GM12878 (cell line): ENCODE measurements at regions not wholly inside any gene's neighbourhood (a gene's known extent, or its start where the extent isn't known, plus 50 kb on each side); places are given as distances from the start of the nearest gene placed in this dataset.

Experiments
- ATAC-seq: fragments of 200-7000 bp; cut with Tn5 transposase; 3 replicates; pipeline ENCODE4 v1.9.1; 2020; ENCODE audit warnings: mild to moderate bottlenecking, moderate library complexity
- BruUV-seq: library from RNA; stranded (reverse); fragments of 400-500 nt; replicated peaks from 2 replicates; lab custom pipeline; 2021; lab: Mats Ljungman, UMichigan
- CTCF ChIA-PET: fragments of 300-600 bp; sonication (Branson Sonifier 250); formaldehyde crosslinking; extraction: SDS; loops from one replicate; lab custom pipeline; 2021; ENCODE audit warnings: inconsistent platforms; lab: Yijun Ruan, JAX
- POLR2A ChIA-PET: fragments of 350-600 bp; formaldehyde crosslinking; extraction: SDS; loops from one replicate; lab custom pipeline; 2021; ENCODE audit warnings: inconsistent platforms; lab: Charles Lee
- RAD21 ChIA-PET: fragments of 300-600 bp; sonication (Branson Sonifier 250); formaldehyde crosslinking; loops from one replicate; lab custom pipeline; 2023; ENCODE audit warnings: antibody characterized with exemption; ENCODE audit not compliant: unreplicated experiment; lab: Charles Lee
- SMC1A ChIA-PET: fragments of 300-600 bp; sonication (Branson Sonifier 250); formaldehyde crosslinking; loops from one replicate; lab custom pipeline; 2023; ENCODE audit not compliant: unreplicated experiment, uncharacterized antibody; lab: Charles Lee
- DNase-seq: peaks from one replicate; pipeline ENCODE4 v3.0.0-alpha.2; 2011; ENCODE audit warnings: low read depth, low spot score
- FAIRE-seq: peaks from 3 replicates; lab custom pipeline; 2011; peaks lifted over from hg19 to GRCh38; lab: Jason Lieb, UNC
- H2AFZ ChIP-seq: 2 replicates; pipeline ENCODE4 v1.6.0; 2011; ENCODE audit warnings: low read depth, low read length, control low read depth; ENCODE audit not compliant: control insufficient read depth
- H3K27ac ChIP-seq: 2 replicates; pipeline ENCODE4 v1.5.1; 2011; ENCODE audit warnings: control low read depth; ENCODE audit not compliant: control insufficient read depth, insufficient read depth
- H3K27me3 ChIP-seq, 2 experiments: replicated peaks in 1 of 2; 2 replicates each; pipeline versions ENCODE4 v1.6.0 to v1.6.1; 2011; ENCODE audit warnings: low read length in 1 of 2; ENCODE audit not compliant: control insufficient read depth in 2 of 2, insufficient read depth in 2 of 2
- H3K36me3 ChIP-seq, 2 experiments: 2 replicates each; pipeline ENCODE4 v1.5.1; 2011; ENCODE audit warnings: low read length in 1 of 2; ENCODE audit not compliant: control insufficient read depth in 2 of 2, insufficient read depth in 2 of 2
- H3K4me1 ChIP-seq: 2 replicates; pipeline ENCODE4 v1.6.1; 2011; ENCODE audit warnings: mild to moderate bottlenecking, low read length, moderate library complexity, mixed read lengths; ENCODE audit not compliant: control insufficient read depth, insufficient read depth
- H3K4me2 ChIP-seq: 2 replicates; pipeline ENCODE4 v1.6.0; 2011; ENCODE audit warnings: control low read depth; ENCODE audit not compliant: control insufficient read depth, insufficient read depth
- H3K4me3 ChIP-seq: fragments of 200-600 bp; sonication (generic); 2 replicates; pipeline ENCODE4 v1.5.1; 2016
- H3K79me2 ChIP-seq: 2 replicates; pipeline ENCODE4 v1.6.0; 2011; ENCODE audit warnings: low read length; ENCODE audit not compliant: control insufficient read depth, insufficient read depth
- H3K9ac ChIP-seq: 2 replicates; pipeline ENCODE4 v1.8.0; 2011; ENCODE audit warnings: low read length, control low read depth, mixed read lengths; ENCODE audit not compliant: control insufficient read depth, insufficient read depth
- H3K9me3 ChIP-seq: replicated peaks from 3 replicates; pipeline ENCODE4 v1.5.1; 2011; ENCODE audit warnings: mild to moderate bottlenecking, low read length; ENCODE audit not compliant: control insufficient read depth, insufficient read depth
- H4K20me1 ChIP-seq: 2 replicates; pipeline ENCODE4 v1.6.0; 2011; ENCODE audit not compliant: control insufficient read depth, insufficient read depth
- BCL11A ChIP-seq: IDR thresholded peaks from 2 replicates; pipeline ENCODE4 v1.6.1; 2011; ENCODE audit warnings: low read depth, low read length
- BHLHE40 ChIP-seq, 2 experiments: fragments of 450-650 bp in 1 of 2; IDR thresholded peaks; 2 replicates each; pipeline ENCODE4 v1.6.1; 2011 to 2017; ENCODE audit warnings: low read depth in 2 of 2, borderline replicate concordance in 1 of 2, improper control_type of control experiment in 1 of 2, low read length in 1 of 2, mild to moderate bottlenecking in 1 of 2
- DPF2 ChIP-seq: fragments of 450-650 bp; IDR thresholded peaks from 2 replicates; pipeline ENCODE4 v1.6.1; 2017; ENCODE audit warnings: mild to moderate bottlenecking
- FOS ChIP-seq: IDR thresholded peaks from 3 replicates; pipeline ENCODE4 v1.6.1; 2011; ENCODE audit warnings: borderline replicate concordance; ENCODE audit not compliant: insufficient read length; ENCODE audit errors: extremely low read depth
- HDGF ChIP-seq: fragments of 450-650 bp; IDR thresholded peaks from 2 replicates; pipeline ENCODE4 v1.6.1; 2016; ENCODE audit warnings: antibody characterized with exemption
- HSF1 ChIP-seq: fragments of 150-350 bp; IDR thresholded peaks from 2 replicates; pipeline ENCODE4 v1.6.1; 2014; ENCODE audit warnings: mild to moderate bottlenecking, low read depth, low read length
- MEF2B ChIP-seq: fragments of 450-650 bp; IDR thresholded peaks from 2 replicates; pipeline ENCODE4 v1.6.1; 2018; ENCODE audit warnings: mild to moderate bottlenecking, moderate library complexity; ENCODE audit not compliant: partially characterized antibody, poor library complexity, severe bottlenecking
- SKIL ChIP-seq: fragments of 450-650 bp; IDR thresholded peaks from 2 replicates; pipeline ENCODE4 v1.6.1; 2017; ENCODE audit warnings: mild to moderate bottlenecking, low read depth, inconsistent platforms; ENCODE audit not compliant: poor library complexity, severe bottlenecking
- SMC3 ChIP-seq: IDR thresholded peaks from 2 replicates; pipeline ENCODE4 v1.6.1; 2011; ENCODE audit warnings: low read length, improper control_type of control experiment, borderline replicate concordance
- SUZ12 ChIP-seq: fragments of 200-600 bp; sonication (generic); IDR thresholded peaks from one replicate; pipeline ENCODE4 v1.6.1; 2018; ENCODE audit warnings: antibody characterized with exemption, mild to moderate bottlenecking; ENCODE audit not compliant: unreplicated experiment
- ZBTB4 ChIP-seq: fragments of 450-650 bp; formaldehyde crosslinking; IDR thresholded peaks from 2 replicates; pipeline ENCODE4 v1.4.0; 2022; ENCODE audit warnings: mild to moderate bottlenecking, moderate library complexity
- ZNF687 ChIP-seq: fragments of 450-650 bp; IDR thresholded peaks from 2 replicates; pipeline ENCODE4 v1.6.1; 2017; ENCODE audit warnings: mild to moderate bottlenecking, moderate library complexity
- WGBS: methylation state at CpG from one replicate; pipeline ENCODE4 v1.1.6; 2016; ENCODE audit warnings: low lambda C conversion rate; ENCODE audit not compliant: insufficient replicate concordance, insufficient coverage; ENCODE audit errors: missing lambda C conversion rate; 5-methylcytosine and 5-hydroxymethylcytosine counted together
- in situ Hi-C: fragments of 300-500 bp; cut with MboI; formaldehyde crosslinking; loops from 9 replicates; pipeline ENCODE4 v1.14.3; 2018; ENCODE audit warnings: mixed read lengths
- intact Hi-C: fragments of 100-400 bp; cut with micrococcal nuclease; formaldehyde crosslinking; loops from one replicate; pipeline ENCODE4 v1.14.2; 2022; ENCODE audit not compliant: unreplicated experiment

- DNase-seq (no peak), FAIRE-seq (no peak), ATAC-seq (no peak)
- intact Hi-C loops, result no loop called here
- Histone ChIP-seq H3K27me3 (no peaks in the 10 kb centered on the region), H4K20me1 (no peaks in the 10 kb centered on the region), H3K4me2 (no peak overlapping the region), H3K4me3 (no peak overlapping the region), H2AFZ (no peak overlapping the region), H3K4me1 (no peaks in the 10 kb centered on the region), H3K27ac (no peak overlapping the region), H3K36me3 (no peaks in the 10 kb centered on the region), H3K79me2 (no peaks in the 10 kb centered on the region), H3K9ac (no peak overlapping the region), H3K9me3 (no peaks in the 10 kb centered on the region)
- POLR2A ChIA-PET, result no interaction called here
- WGBS, result 5% methylated on average over 5 of the region's 5 CpGs
- in situ Hi-C loops, result no loop called here
- CTCF ChIA-PET, result no interaction called here
- SMC1A ChIA-PET, result no interaction called here
- RAD21 ChIA-PET, result no interaction called here
- no TSS peak for BruUV-seq
- no peak for TF ChIP-seq BCL11A
- no peak for TF ChIP-seq HDGF
- TF ChIP-seq ZNF687, result no peak
- no peak for TF ChIP-seq DPF2
- no peak for TF ChIP-seq BHLHE40 (IDR thresholded peaks at IDR 0.05; ENCODE audit: borderline replicate concordance in 1 of 2, low read depth in 2 of 2, low read length in 1 of 2)
- no peak for TF ChIP-seq ZBTB4 (CRISPR knock-in tag)
- no peak for TF ChIP-seq FOS
- TF ChIP-seq HSF1, result no peak
- TF ChIP-seq SMC3, result no peak
- no peak for TF ChIP-seq MEF2B
- no peak for TF ChIP-seq SKIL
- no peak for TF ChIP-seq SUZ12
These were observed 187.3 kb upstream of the ATP11B start for GRCh38 chr3:182605882-182606611.
